ENCODE measurements at regions not wholly inside any gene's neighbourhood (a gene's known extent, or its start where the extent isn't known, plus 50 kb on each side); places are given as distances from the start of the nearest gene placed in this dataset.
"Not testable (repeated sequence)": the region's sequence is repeated elsewhere in the genome, so short reads cannot be mapped to it uniquely, and the experiment has no call there.

- DNase-seq (ENCODE audit: low read depth, low spot score): no peak
These were observed 193.0 kb upstream of the E2F8 start for GRCh38 chr11:19433791-19434190.

GRCh38 chr11:19433367-19433766 is 192.6 kb upstream of the E2F8 start:
- no peak for DNase-seq (ENCODE audit: low read depth, low spot score)

- DNase-seq (ENCODE audit: low read depth, low spot score): no peak
These were observed 191.8 kb upstream of the E2F8 start for GRCh38 chr11:19432370-19433061.

- DNase-seq (ENCODE audit: low read depth, low spot score): no peak
These were observed 190.1 kb upstream of the E2F8 start for GRCh38 chr11:19430754-19431398.

- DNase-seq (ENCODE audit: low read depth, low spot score): no peak
These were observed 189.6 kb upstream of the E2F8 start for GRCh38 chr11:19430346-19430745.

GRCh38 chr11:19429108-19429760 is 188.5 kb upstream of the E2F8 start:
- DNase-seq (ENCODE audit: low read depth, low spot score): no peak

GRCh38 chr11:19428206-19429002 is 187.7 kb upstream of the E2F8 start:
- no peak for DNase-seq (ENCODE audit: low read depth, low spot score)

GRCh38 chr11:19426756-19427403 is 186.1 kb upstream of the E2F8 start:
- DNase-seq (ENCODE audit: low read depth, low spot score): no peak

GRCh38 chr11:19426011-19426755 is 185.4 kb upstream of the E2F8 start:
- DNase-seq (ENCODE audit: low read depth, low spot score): no peak

GRCh38 chr11:19422276-19422675 is 181.5 kb upstream of the E2F8 start:
- no peak for DNase-seq (ENCODE audit: low read depth, low spot score)

- no peak for DNase-seq (ENCODE audit: low read depth, low spot score)
These were observed 180.3 kb upstream of the E2F8 start for GRCh38 chr11:19420868-19421533.

- no peak for DNase-seq (ENCODE audit: low read depth, low spot score)
These were observed 179.1 kb upstream of the E2F8 start for GRCh38 chr11:19419808-19420207.

GRCh38 chr11:19419021-19419750 is 178.4 kb upstream of the E2F8 start:
- no peak for DNase-seq (ENCODE audit: low read depth, low spot score)

- DNase-seq (ENCODE audit: low read depth, low spot score): no peak
These were observed 177.5 kb upstream of the E2F8 start for GRCh38 chr11:19418221-19418620.

- not testable (repeated sequence) for DNase-seq (ENCODE audit: low read depth, low spot score)
These were observed 171.3 kb upstream of the E2F8 start for GRCh38 chr11:19412070-19412469.

GRCh38 chr11:19410032-19410431 is 169.3 kb upstream of the E2F8 start:
- DNase-seq (ENCODE audit: low read depth, low spot score): no peak

- DNase-seq (ENCODE audit: low read depth, low spot score): no peak
These were observed 168.6 kb upstream of the E2F8 start for GRCh38 chr11:19409307-19409706.

- DNase-seq (ENCODE audit: low read depth, low spot score): no peak
These were observed 167.0 kb upstream of the E2F8 start for GRCh38 chr11:19407677-19408270.

- DNase-seq (ENCODE audit: low read depth, low spot score): no peak
These were observed 165.2 kb upstream of the E2F8 start for GRCh38 chr11:19405966-19406365.

Data from smooth muscle cell of the brain vasculature (primary cell).